Natural killer cell (primary cell): ENCODE measurements at regions not wholly inside any gene's neighbourhood (a gene's known extent, or its start where the extent isn't known, plus 50 kb on each side); places are given as distances from the start of the nearest gene placed in this dataset.

Experiments
- ATAC-seq, 3 donors: fragments of 150-1000 bp in 2 of 3; fragments of 200-7000 bp in 1 of 3; cut with Tn5 transposase; 1 replicate in 1 of 3; 2 replicates in 2 of 3; pipeline ENCODE4 v1.10.0; 2021; ENCODE audit warnings: mild to moderate bottlenecking in 2 of 3, moderate library complexity in 2 of 3
- DNase-seq, 2 donors: peaks; one replicate each; pipeline versions ENCODE4 v3.0.0 to v3.0.0-alpha.2; 2013 to 2021; ENCODE audit warnings: mixed read lengths in 1 of 2
- H3K27ac ChIP-seq: one replicate; pipeline ENCODE4 v1.5.1; 2013; ENCODE audit warnings: mild to moderate bottlenecking, low read length
- H3K27me3 ChIP-seq: one replicate; pipeline ENCODE4 v1.6.1; 2013; ENCODE audit warnings: low read length; ENCODE audit not compliant: control insufficient read depth, insufficient read depth
- H3K36me3 ChIP-seq: one replicate; pipeline ENCODE4 v1.6.1; 2013; ENCODE audit warnings: low read length; ENCODE audit not compliant: control insufficient read depth, insufficient read depth
- H3K4me1 ChIP-seq: one replicate; pipeline ENCODE4 v1.6.1; 2013; ENCODE audit warnings: low read length; ENCODE audit not compliant: control insufficient read depth, insufficient read depth
- H3K4me3 ChIP-seq: one replicate; pipeline ENCODE4 v1.5.1; 2013; ENCODE audit warnings: low read length
- H3K9me3 ChIP-seq: one replicate; pipeline ENCODE4 v1.6.1; 2013; ENCODE audit warnings: low read length; ENCODE audit not compliant: control insufficient read depth, insufficient read depth
- H3K27ac Mint-ChIP-seq, 2 donors: one replicate each; pipeline ENCODE4 v1.8.0; 2022; ENCODE audit warnings: mild to moderate bottlenecking in 2 of 2, mixed read lengths in 2 of 2, moderate library complexity in 1 of 2
- H3K27me3 Mint-ChIP-seq, 2 donors: one replicate each; pipeline ENCODE4 v1.8.0; 2022; ENCODE audit warnings: low read depth in 2 of 2, mixed read lengths in 2 of 2
- H3K36me3 Mint-ChIP-seq: one replicate; pipeline ENCODE4 v1.8.0; 2022; ENCODE audit warnings: mixed read lengths
- H3K4me1 Mint-ChIP-seq, 2 donors: one replicate each; pipeline ENCODE4 v1.8.0; 2022; ENCODE audit warnings: mixed read lengths in 2 of 2
- H3K4me3 Mint-ChIP-seq: one replicate; pipeline ENCODE4 v1.8.0; 2022; ENCODE audit warnings: mild to moderate bottlenecking, moderate library complexity, mixed read lengths
- H3K9me3 Mint-ChIP-seq, 2 donors: one replicate each; pipeline ENCODE4 v1.8.0; 2022; ENCODE audit warnings: mixed read lengths in 2 of 2
- CTCF ChIP-seq: fragments of 200-600 bp; IDR thresholded peaks from one replicate; pipeline ENCODE4 v1.8.0; 2022; ENCODE audit warnings: antibody characterized with exemption
- WGBS: methylation state at CpG from one replicate; pipeline ENCODE4 v1.1.7; 2013; ENCODE audit warnings: missing lambda C conversion rate; ENCODE audit not compliant: insufficient coverage; 5-methylcytosine and 5-hydroxymethylcytosine counted together
- intact Hi-C: fragments of 100-400 bp; cut with micrococcal nuclease; formaldehyde crosslinking; loops from one replicate; pipeline ENCODE4 v1.14.2; 2022

- DNase-seq (no peak), ATAC-seq (no peak)
- no peak overlapping the region for H3K27ac Mint-ChIP-seq
- Histone ChIP-seq H3K27ac (no peak overlapping the region), H3K9me3 (no peaks in the 10 kb centered on the region), H3K36me3 (no peaks in the 10 kb centered on the region), H3K4me1 (no peaks in the 10 kb centered on the region), H3K4me3 (no peak overlapping the region), H3K27me3 (no peaks in the 10 kb centered on the region)
- intact Hi-C loops, result no loop called here
- no peaks in the 10 kb centered on the region for H3K4me1 Mint-ChIP-seq
- 85% methylated on average over 3 of the region's 4 CpGs for WGBS
- peaks cover 5 to 10% of the 10 kb centered on the region in 2 donors for H3K9me3 Mint-ChIP-seq
- no peaks in the 10 kb centered on the region for H3K36me3 Mint-ChIP-seq
- TF ChIP-seq CTCF, result no peak
- no peak overlapping the region for H3K4me3 Mint-ChIP-seq
- H3K27me3 Mint-ChIP-seq, result no peaks in the 10 kb centered on the region
These were observed 283.7 kb upstream of the GBE1 start for GRCh38 chr3:82044930-82045705.

- Mint-ChIP-seq H3K36me3 (no peaks in the 10 kb centered on the region), H3K27ac (no peak overlapping the region)
- intact Hi-C loops, result no loop called here
These were observed 277.1 kb upstream of the GBE1 start for GRCh38 chr3:82038556-82038955.

GRCh38 chr3:82033186-82033585, 271.7 kb upstream of the GBE1 start:
- H3K36me3 ChIP-seq, result no peaks in the 10 kb centered on the region
- Mint-ChIP-seq H3K4me3 (no peak overlapping the region), H3K4me1 (no peaks in the 10 kb centered on the region), H3K36me3 (no peaks in the 10 kb centered on the region), H3K9me3 (peaks cover 3 to 5% of the 10 kb centered on the region in 2 donors), H3K27ac (no peak overlapping the region), H3K27me3 (no peaks in the 10 kb centered on the region)
- no peaks in the 10 kb centered on the region for H3K27me3 ChIP-seq
- ATAC-seq (no peak), DNase-seq (no peak)
- no peaks in the 10 kb centered on the region for H3K9me3 ChIP-seq
- intact Hi-C loops, result no loop called here
- H3K27ac ChIP-seq, result no peak overlapping the region
- 91% methylated on average over 3 of the region's 4 CpGs for WGBS
- no peaks in the 10 kb centered on the region for H3K4me1 ChIP-seq
- H3K4me3 ChIP-seq, result no peak overlapping the region
- no peak for TF ChIP-seq CTCF

More at GRCh38 chr3:82038556-82038955, 277.1 kb upstream of the GBE1 start:
- 80% methylated on average over 1 of the region's 1 CpG for WGBS
- Mint-ChIP-seq H3K4me3 (no peak overlapping the region), H3K4me1 (no peaks in the 10 kb centered on the region), H3K27me3 (no peaks in the 10 kb centered on the region), H3K9me3 (peaks cover 3 to 11% of the 10 kb centered on the region in 2 donors)
- no peaks in the 10 kb centered on the region for H3K36me3 ChIP-seq
- TF ChIP-seq CTCF, result no peak
- ATAC-seq (no peak), DNase-seq (no peak)
- no peak overlapping the region for H3K4me3 ChIP-seq
- H3K27me3 ChIP-seq, result no peaks in the 10 kb centered on the region
- no peak overlapping the region for H3K27ac ChIP-seq
- no peaks in the 10 kb centered on the region for H3K9me3 ChIP-seq
- no peaks in the 10 kb centered on the region for H3K4me1 ChIP-seq

- Histone ChIP-seq H3K27ac (no peak overlapping the region), H3K4me3 (no peak overlapping the region), H3K4me1 (no peaks in the 10 kb centered on the region), H3K36me3 (no peaks in the 10 kb centered on the region), H3K27me3 (no peaks in the 10 kb centered on the region), H3K9me3 (no peaks in the 10 kb centered on the region)
- Mint-ChIP-seq H3K4me1 (no peaks in the 10 kb centered on the region), H3K4me3 (no peak overlapping the region), H3K9me3 (peaks cover 8 to 9% of the 10 kb centered on the region in 2 donors), H3K27me3 (no peaks in the 10 kb centered on the region), H3K27ac (no peak overlapping the region), H3K36me3 (no peaks in the 10 kb centered on the region)
- DNase-seq (no peak), ATAC-seq (no peak)
- intact Hi-C loops, result no loop called here
- TF ChIP-seq CTCF, result no peak
These were observed 270.2 kb upstream of the GBE1 start for GRCh38 chr3:82031596-82031995.
